SK-N-DZ (cell line): ENCODE measurements at regions not wholly inside any gene's neighbourhood (a gene's known extent, or its start where the extent isn't known, plus 50 kb on each side); places are given as distances from the start of the nearest gene placed in this dataset.

Experiments
- DNase-seq: peaks from one replicate; pipeline ENCODE4 v3.0.0-alpha.2; 2015; ENCODE audit warnings: low spot score

- DNase-seq: no peak
These were observed 187.4 kb downstream of the OPA1 start for GRCh38 chr3:193780397-193780796.

GRCh38 chr3:193780810-193781478 is 187.9 kb downstream of the OPA1 start:
- DNase-seq: peak; percentile 52

GRCh38 chr3:193782276-193782647 is 189.3 kb downstream of the OPA1 start:
- DNase-seq: no peak

- DNase-seq: no peak
These were observed 189.7 kb downstream of the OPA1 start for GRCh38 chr3:193782747-193783146.

GRCh38 chr3:193783166-193783896 is 190.3 kb downstream of the OPA1 start:
- no peak for DNase-seq

GRCh38 chr3:193784822-193785221 is 191.8 kb downstream of the OPA1 start:
- peak; percentile 43 for DNase-seq

GRCh38 chr3:193787496-193787870 is 194.5 kb downstream of the OPA1 start:
- DNase-seq: no peak

- DNase-seq: peak; percentile 67
These were observed 195.4 kb downstream of the OPA1 start for GRCh38 chr3:193788189-193788991.

- DNase-seq: no peak
These were observed 196.4 kb downstream of the OPA1 start for GRCh38 chr3:193789455-193789854.

- DNase-seq: no peak
These were observed 197.3 kb downstream of the OPA1 start for GRCh38 chr3:193790086-193790990.

GRCh38 chr3:193791041-193792032 is 198.3 kb downstream of the OPA1 start:
- DNase-seq: no peak

- DNase-seq: no peak
These were observed 200.1 kb downstream of the OPA1 start for GRCh38 chr3:193793123-193793522.

GRCh38 chr3:193794002-193794881 is 201.2 kb downstream of the OPA1 start:
- DNase-seq: no peak

- DNase-seq: no peak
These were observed 202.2 kb downstream of the OPA1 start for GRCh38 chr3:193795062-193795690.

- DNase-seq: no peak
These were observed 203.1 kb downstream of the OPA1 start for GRCh38 chr3:193796089-193796488.

- DNase-seq: no peak
These were observed 204.6 kb downstream of the OPA1 start for GRCh38 chr3:193797566-193797965.

GRCh38 chr3:193798051-193798450 is 205.0 kb downstream of the OPA1 start:
- no peak for DNase-seq

- no peak for DNase-seq
These were observed 207.4 kb downstream of the OPA1 start for GRCh38 chr3:193800138-193801043.
